ENCODE measurements at regions not wholly inside any gene's neighbourhood (a gene's known extent, or its start where the extent isn't known, plus 50 kb on each side); places are given as distances from the start of the nearest gene placed in this dataset.

DNA sequence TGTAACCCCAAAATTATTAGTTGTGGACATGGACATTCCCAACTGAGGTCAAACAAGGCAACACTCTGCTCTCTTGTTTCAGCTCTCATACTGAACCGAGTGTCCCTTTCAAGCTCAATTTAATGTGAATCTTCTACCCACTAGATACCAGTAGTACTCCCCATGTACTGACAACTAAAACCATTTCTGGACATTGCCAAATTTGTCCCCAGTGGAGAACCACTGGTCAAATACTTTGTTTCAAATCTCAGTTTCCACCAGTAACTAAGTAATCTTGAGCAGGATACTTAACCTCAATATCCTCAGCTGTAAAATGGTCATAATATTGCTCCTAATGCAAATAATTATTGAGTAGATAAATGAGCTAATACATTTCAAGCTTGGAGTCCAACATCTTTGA lies 566.0 kb downstream of the ZIC1 start:
- Histone ChIP-seq H3K27ac (replicated peaks) (no peak overlapping the region), H3K27me3 (ENCODE audit: insufficient read depth, poor library complexity, severe bottlenecking) (no peaks in the 10 kb centered on the region), H3K4me3 (replicated peaks; ENCODE audit: insufficient read depth, low read length) (no peak overlapping the region)
- TF ChIP-seq GABPA (IDR thresholded peaks at IDR 0.05; ENCODE audit: low read depth) (no peak), SPI1 (IDR thresholded peaks at IDR 0.05; ENCODE audit: borderline replicate concordance, low read depth) (no peak), REST (IDR thresholded peaks at IDR 0.05; ENCODE audit: insufficient replicate concordance, low read depth) (no peak), POLR2AphosphoS5 (IDR thresholded peaks at IDR 0.05; ENCODE audit: low read depth) (no peak), CTCF (IDR thresholded peaks at IDR 0.05; ENCODE audit: insufficient read depth, low read length) (no peak)
- DNase-seq (ENCODE audit: low read depth in 1 of 2, low spot score in 1 of 2): no peak

DNA sequence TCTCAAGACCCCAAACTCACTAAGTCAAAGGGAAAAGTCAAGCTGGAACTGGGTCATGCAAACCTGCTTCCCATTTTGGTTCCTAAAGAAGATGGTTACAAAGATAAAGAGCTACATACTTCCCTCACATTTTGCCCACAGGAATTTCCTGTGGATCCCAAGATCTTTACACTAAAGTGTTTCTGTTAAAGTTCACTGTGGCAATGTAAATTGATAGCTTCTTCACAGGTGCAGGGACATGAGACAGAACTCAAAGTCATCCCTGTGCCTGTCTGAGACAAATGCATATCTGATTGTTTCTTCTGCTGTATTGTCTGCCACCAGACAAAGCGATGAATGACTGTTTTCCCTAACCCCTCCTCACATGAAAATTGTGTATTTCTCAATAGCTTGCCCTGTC lies 567.8 kb downstream of the ZIC1 start:
- no peak for TF ChIP-seq CTCF (IDR thresholded peaks at IDR 0.05; ENCODE audit: insufficient read depth, low read length)
- TF ChIP-seq POLR2AphosphoS5 (IDR thresholded peaks at IDR 0.05; ENCODE audit: low read depth): no peak
- TF ChIP-seq SPI1 (IDR thresholded peaks at IDR 0.05; ENCODE audit: borderline replicate concordance, low read depth): no peak
- no peak for TF ChIP-seq REST (IDR thresholded peaks at IDR 0.05; ENCODE audit: insufficient replicate concordance, low read depth)
- TF ChIP-seq GABPA (IDR thresholded peaks at IDR 0.05; ENCODE audit: low read depth): no peak
- Histone ChIP-seq H3K27ac (replicated peaks) (no peak overlapping the region), H3K27me3 (ENCODE audit: insufficient read depth, poor library complexity, severe bottlenecking) (no peaks in the 10 kb centered on the region), H3K4me3 (replicated peaks; ENCODE audit: insufficient read depth, low read length) (no peak overlapping the region)
- no peak for DNase-seq (ENCODE audit: low read depth in 1 of 2, low spot score in 1 of 2)

DNA sequence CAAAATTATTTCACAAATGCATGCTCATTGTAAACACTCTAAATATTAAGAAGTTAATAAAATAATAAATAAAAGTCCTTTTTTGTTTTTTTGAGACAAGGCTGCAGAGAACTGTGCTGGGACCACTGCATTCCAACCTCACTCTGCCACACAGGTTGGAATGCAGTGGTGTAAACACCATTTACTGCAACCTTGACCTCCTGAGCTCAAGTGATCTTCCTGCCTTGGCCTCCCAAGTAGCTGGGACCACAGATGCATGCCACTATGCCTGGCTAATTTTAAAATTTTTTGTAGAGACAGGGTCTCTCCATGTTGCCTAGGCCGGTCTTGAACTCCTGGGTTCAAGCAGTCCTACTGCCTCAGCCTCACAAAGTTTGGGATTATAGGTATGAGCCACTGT lies 578.4 kb downstream of the ZIC1 start:
- Histone ChIP-seq H3K27ac (replicated peaks) (no peak overlapping the region), H3K4me3 (replicated peaks; ENCODE audit: insufficient read depth, low read length) (no peak overlapping the region), H3K27me3 (ENCODE audit: insufficient read depth, poor library complexity, severe bottlenecking) (no peaks in the 10 kb centered on the region)
- DNase-seq (ENCODE audit: low read depth in 1 of 2, low spot score in 1 of 2): no peak
- TF ChIP-seq GABPA (IDR thresholded peaks at IDR 0.05; ENCODE audit: low read depth): no peak
- TF ChIP-seq POLR2AphosphoS5 (IDR thresholded peaks at IDR 0.05; ENCODE audit: low read depth): no peak
- no peak for TF ChIP-seq CTCF (IDR thresholded peaks at IDR 0.05; ENCODE audit: insufficient read depth, low read length)
- no peak for TF ChIP-seq REST (IDR thresholded peaks at IDR 0.05; ENCODE audit: insufficient replicate concordance, low read depth)
- TF ChIP-seq SPI1 (IDR thresholded peaks at IDR 0.05; ENCODE audit: borderline replicate concordance, low read depth): no peak

All from HL-60 (cell line).